COLO829 (cell line): ENCODE measurements at regions not wholly inside any gene's neighbourhood (a gene's known extent, or its start where the extent isn't known, plus 50 kb on each side); places are given as distances from the start of the nearest gene placed in this dataset.

Experiments
- DNase-seq: peaks from one replicate; pipeline ENCODE4 v3.0.0; 2012; ENCODE audit warnings: low spot score

GRCh38 chr13:68293631-68294030 lies 1063.5 kb upstream of the PCDH9 start:
- DNase-seq: no peak

GRCh38 chr13:68292601-68293000 lies 1062.5 kb upstream of the PCDH9 start:
- no peak for DNase-seq

GRCh38 chr13:68291595-68291994 lies 1061.5 kb upstream of the PCDH9 start:
- DNase-seq: no peak

GRCh38 chr13:68275758-68276157 lies 1045.6 kb upstream of the PCDH9 start:
- no peak for DNase-seq

- DNase-seq: no peak
Observed at GRCh38 chr13:68272652-68273051, 1042.5 kb upstream of the PCDH9 start.

GRCh38 chr13:68264692-68265091 lies 1034.6 kb upstream of the PCDH9 start:
- no peak for DNase-seq

- no peak for DNase-seq
Observed at GRCh38 chr13:68261105-68261504, 1031.0 kb upstream of the PCDH9 start.

- no peak for DNase-seq
Observed at GRCh38 chr13:68257111-68257842, 1027.1 kb upstream of the PCDH9 start.

GRCh38 chr13:68254151-68254550 lies 1024.0 kb upstream of the PCDH9 start:
- DNase-seq: peak; percentile 9

- DNase-seq: no peak
Observed at GRCh38 chr13:68234274-68234673, 1004.1 kb upstream of the PCDH9 start.

GRCh38 chr13:68232351-68233130 lies 1002.4 kb upstream of the PCDH9 start:
- no peak for DNase-seq

GRCh38 chr13:68214691-68215415 lies 984.7 kb upstream of the PCDH9 start:
- DNase-seq: no peak

- DNase-seq: no peak
Observed at GRCh38 chr13:68199271-68199670, 969.1 kb upstream of the PCDH9 start.

- DNase-seq: no peak
Observed at GRCh38 chr13:68190818-68191217, 960.7 kb upstream of the PCDH9 start.

GRCh38 chr13:68185444-68186141 lies 955.5 kb upstream of the PCDH9 start:
- DNase-seq: no peak

GRCh38 chr13:68176475-68176874 lies 946.3 kb upstream of the PCDH9 start:
- peak; percentile 2 for DNase-seq

GRCh38 chr13:68174893-68175292 lies 944.8 kb upstream of the PCDH9 start:
- no peak for DNase-seq

GRCh38 chr13:68173111-68173510 lies 943.0 kb upstream of the PCDH9 start:
- no peak for DNase-seq

GRCh38 chr13:68170961-68171360 lies 940.8 kb upstream of the PCDH9 start:
- DNase-seq: no peak

- DNase-seq: no peak
Observed at GRCh38 chr13:68168448-68168847, 938.3 kb upstream of the PCDH9 start.

GRCh38 chr13:68160466-68160865 lies 930.3 kb upstream of the PCDH9 start:
- no peak for DNase-seq

- DNase-seq: no peak
Observed at GRCh38 chr13:68152414-68152813, 922.3 kb upstream of the PCDH9 start.
